ENCODE measurements at regions not wholly inside any gene's neighbourhood (a gene's known extent, or its start where the extent isn't known, plus 50 kb on each side); places are given as distances from the start of the nearest gene placed in this dataset.

- TF ChIP-seq CTCF (IDR thresholded peaks at IDR 0.05; ENCODE audit: low read depth, low read length) = no peak
- TF ChIP-seq EZH2phosphoT487 (IDR thresholded peaks at IDR 0.05; ENCODE audit: low read depth) = no peak
These were observed 1225.9 kb upstream of the MAP3K7 start for GRCh38 chr6:91812596-91813274.

Data from OCI-LY3 (cell line).